ENCODE measurements at regions not wholly inside any gene's neighbourhood (a gene's known extent, or its start where the extent isn't known, plus 50 kb on each side); places are given as distances from the start of the nearest gene placed in this dataset.

DNA sequence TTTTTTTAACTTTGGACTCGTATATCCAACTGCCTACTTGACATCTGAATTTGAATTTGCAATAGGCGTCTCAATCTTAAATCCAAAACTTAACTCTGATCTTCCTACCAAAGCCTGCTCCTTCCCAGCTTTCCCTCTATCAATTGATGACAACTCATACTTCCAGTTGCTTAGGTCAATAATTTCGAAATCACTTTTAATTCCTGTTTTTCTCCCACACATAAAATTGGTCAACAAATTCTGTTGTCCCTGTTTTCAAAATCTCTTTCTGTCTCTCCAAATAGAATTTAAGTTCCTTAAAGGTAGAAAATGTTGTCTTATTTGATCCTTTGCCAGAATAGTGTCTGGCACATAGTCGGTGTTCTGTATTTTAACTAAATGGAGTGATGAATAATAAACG is 332.4 kb downstream of the SATB1 start:
- ATAC-seq (ENCODE audit: low FRiP score in 2 of 2) (no peak), DNase-seq (no peak)
- 61 to 67% methylated on average over 5 of the region's 5 CpGs for WGBS, 2 donors
- H3K9me3 ChIP-seq = no peaks in the 10 kb centered on the region
- no peaks in the 10 kb centered on the region for H3K4me1 ChIP-seq
- TF ChIP-seq CTCF (IDR thresholded peaks at IDR 0.05) (no peak), EP300 (IDR thresholded peaks at IDR 0.05) (no peak), POLR2AphosphoS5 (IDR thresholded peaks at IDR 0.05) (no peak), POLR2A (IDR thresholded peaks at IDR 0.05) (no peak)
- no peaks in the 10 kb centered on the region for H3K27me3 ChIP-seq
- no peak overlapping the region for H3K4me3 ChIP-seq
- H3K27ac ChIP-seq = no peak overlapping the region
- no peaks in the 10 kb centered on the region for H3K36me3 ChIP-seq

DNA sequence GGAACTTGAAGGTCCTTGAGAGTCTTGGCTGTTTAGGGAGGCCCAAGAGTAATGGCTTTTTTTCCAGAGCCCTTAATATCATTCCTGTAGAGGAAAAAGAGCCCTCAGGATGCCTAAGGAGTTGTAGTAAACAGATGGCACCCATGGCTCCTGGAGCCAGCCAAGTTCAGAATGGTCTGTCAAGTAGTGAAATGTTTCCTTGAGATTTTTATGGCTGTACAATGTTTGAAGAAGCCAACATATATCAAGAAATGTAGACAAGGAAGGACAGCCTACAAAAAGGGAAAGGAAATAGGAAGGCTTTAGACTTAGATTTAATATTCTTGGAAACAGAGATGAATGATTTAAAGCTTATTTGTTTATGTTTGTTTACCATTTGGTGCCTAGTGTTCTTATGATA is 334.8 kb downstream of the SATB1 start:
- Histone ChIP-seq H3K4me1 (no peaks in the 10 kb centered on the region), H3K9me3 (no peaks in the 10 kb centered on the region), H3K27ac (no peak overlapping the region), H3K27me3 (no peaks in the 10 kb centered on the region), H3K36me3 (no peaks in the 10 kb centered on the region), H3K4me3 (no peak overlapping the region)
- TF ChIP-seq CTCF (IDR thresholded peaks at IDR 0.05) (no peak), EP300 (IDR thresholded peaks at IDR 0.05) (no peak), POLR2A (IDR thresholded peaks at IDR 0.05) (no peak), POLR2AphosphoS5 (IDR thresholded peaks at IDR 0.05) (no peak)
- no peak for DNase-seq
- ATAC-seq (ENCODE audit: low FRiP score in 2 of 2) = no peak

GRCh38 chr3:18087988-18088387 is 337.2 kb downstream of the SATB1 start:
- Histone ChIP-seq H3K4me3 (no peak overlapping the region), H3K27me3 (no peaks in the 10 kb centered on the region), H3K27ac (no peak overlapping the region), H3K4me1 (no peaks in the 10 kb centered on the region), H3K9me3 (no peaks in the 10 kb centered on the region), H3K36me3 (no peaks in the 10 kb centered on the region)
- 29 to 33% methylated on average over 3 of the region's 3 CpGs for WGBS, 2 donors
- DNase-seq (no peak), ATAC-seq (ENCODE audit: low FRiP score in 2 of 2) (no peak)
- TF ChIP-seq CTCF (IDR thresholded peaks at IDR 0.05) (no peak), POLR2AphosphoS5 (IDR thresholded peaks at IDR 0.05) (no peak), POLR2A (IDR thresholded peaks at IDR 0.05) (no peak), EP300 (IDR thresholded peaks at IDR 0.05) (no peak)

DNA sequence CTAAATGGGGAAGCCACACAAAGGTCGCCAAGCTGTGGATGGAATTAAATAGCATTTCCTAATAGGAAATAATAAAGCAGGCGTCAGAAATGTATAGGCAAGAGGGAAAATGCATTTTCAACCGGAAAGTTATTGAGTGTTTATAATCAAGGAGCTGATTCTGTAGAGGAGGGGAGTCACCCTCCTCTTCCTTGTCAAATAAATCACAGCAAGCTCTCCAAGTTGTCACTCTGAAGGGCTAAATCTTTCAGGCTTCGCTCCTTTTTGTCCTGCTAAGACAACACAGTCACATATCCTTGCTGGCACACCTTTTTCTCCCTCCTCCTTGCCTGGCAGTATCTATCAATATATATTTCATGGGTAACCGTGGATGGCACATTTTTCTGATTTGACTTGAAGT is 338.4 kb downstream of the SATB1 start:
- Histone ChIP-seq H3K4me3 (no peak overlapping the region), H3K27ac (no peak overlapping the region), H3K4me1 (no peaks in the 10 kb centered on the region), H3K9me3 (no peaks in the 10 kb centered on the region), H3K36me3 (no peaks in the 10 kb centered on the region), H3K27me3 (no peaks in the 10 kb centered on the region)
- ATAC-seq (ENCODE audit: low FRiP score in 2 of 2) (no peak), DNase-seq (no peak)
- 38 to 41% methylated on average over 5 of the region's 5 CpGs for WGBS, 2 donors
- TF ChIP-seq POLR2A (IDR thresholded peaks at IDR 0.05) (no peak), EP300 (IDR thresholded peaks at IDR 0.05) (no peak), POLR2AphosphoS5 (IDR thresholded peaks at IDR 0.05) (no peak), CTCF (IDR thresholded peaks at IDR 0.05) (no peak)

GRCh38 chr3:18086078-18086477 is 339.1 kb downstream of the SATB1 start:
- H3K36me3 ChIP-seq = no peaks in the 10 kb centered on the region
- H3K4me1 ChIP-seq = no peaks in the 10 kb centered on the region
- DNase-seq (no peak), ATAC-seq (ENCODE audit: low FRiP score in 2 of 2) (no peak)
- no peak for TF ChIP-seq POLR2AphosphoS5 (IDR thresholded peaks at IDR 0.05)
- H3K9me3 ChIP-seq = no peaks in the 10 kb centered on the region
- H3K27ac ChIP-seq = no peak overlapping the region
- H3K4me3 ChIP-seq = no peak overlapping the region
- 65 to 72% methylated on average over 7 of the region's 7 CpGs for WGBS, 2 donors
- no peaks in the 10 kb centered on the region for H3K27me3 ChIP-seq
